ENCODE measurements at regions not wholly inside any gene's neighbourhood (a gene's known extent, or its start where the extent isn't known, plus 50 kb on each side); places are given as distances from the start of the nearest gene placed in this dataset.

GRCh38 chr22:47465809-47466208 lies 703.4 kb downstream of the TBC1D22A start:
- TF ChIP-seq REST (IDR thresholded peaks at IDR 0.05; ENCODE audit: unreplicated experiment) (no peak), POLR2AphosphoS5 (IDR thresholded peaks at IDR 0.05; ENCODE audit: low read depth) (no peak), EZH2phosphoT487 (IDR thresholded peaks at IDR 0.05; ENCODE audit: unreplicated experiment) (no peak), CTCF (conservative IDR thresholded peaks at IDR 0.05; ENCODE audit: low read depth in 2 of 2) (no peak), NANOG (IDR thresholded peaks at IDR 0.05; ENCODE audit: borderline replicate concordance) (no peak), EZH2 (IDR thresholded peaks at IDR 0.05; ENCODE audit: low read depth, unreplicated experiment) (no peak), ZNF114 (CRISPR knock-in tag; IDR thresholded peaks at IDR 0.05) (no peak)

All from GM23338 (cell line).